DOHH2 (cell line): ENCODE measurements at regions not wholly inside any gene's neighbourhood (a gene's known extent, or its start where the extent isn't known, plus 50 kb on each side); places are given as distances from the start of the nearest gene placed in this dataset.

Source experiments
- CTCF ChIP-seq: fragments of 200-600 bp; sonication (generic); IDR thresholded peaks from one replicate; pipeline ENCODE4 v1.5.1; 2014; ENCODE audit warnings: antibody characterized with exemption, mild to moderate bottlenecking, low read depth, low read length; ENCODE audit not compliant: poor library complexity, severe bottlenecking
- EZH2phosphoT487 ChIP-seq: fragments of 200-600 bp; sonication (generic); IDR thresholded peaks from 2 replicates; pipeline ENCODE4 v1.6.1; 2017; ENCODE audit warnings: borderline replicate concordance, mild to moderate bottlenecking, antibody characterized with exemption, low read length, moderate library complexity, mixed read lengths

GRCh38 chr2:164014068-164014731 is 278.4 kb upstream of the FIGN start:
- TF ChIP-seq CTCF (no peak), EZH2phosphoT487 (no peak)
